H1 (cell line): ENCODE measurements at regions not wholly inside any gene's neighbourhood (a gene's known extent, or its start where the extent isn't known, plus 50 kb on each side); places are given as distances from the start of the nearest gene placed in this dataset.

ENCODE experiments used
- CEBPB ChIP-seq: IDR thresholded peaks from 2 replicates; pipeline ENCODE4 v1.6.1; 2012; ENCODE audit warnings: low read depth, low read length
- GTF2F1 ChIP-seq: IDR thresholded peaks from 2 replicates; pipeline ENCODE4 v1.6.1; 2012; ENCODE audit warnings: low read depth, low read length, improper control_type of control experiment, borderline replicate concordance
- TF ChIP-seq, protein P1 (sequence below): fragments of 300-600 bp; sonication (generic); IDR thresholded peaks from 2 replicates; pipeline ENCODE4 v1.7.1; 2012; ENCODE audit warnings: low read length, moderate library complexity, mild to moderate bottlenecking, inconsistent platforms; ENCODE audit not compliant: insufficient replicate concordance

- TF ChIP-seq, protein P1, sequence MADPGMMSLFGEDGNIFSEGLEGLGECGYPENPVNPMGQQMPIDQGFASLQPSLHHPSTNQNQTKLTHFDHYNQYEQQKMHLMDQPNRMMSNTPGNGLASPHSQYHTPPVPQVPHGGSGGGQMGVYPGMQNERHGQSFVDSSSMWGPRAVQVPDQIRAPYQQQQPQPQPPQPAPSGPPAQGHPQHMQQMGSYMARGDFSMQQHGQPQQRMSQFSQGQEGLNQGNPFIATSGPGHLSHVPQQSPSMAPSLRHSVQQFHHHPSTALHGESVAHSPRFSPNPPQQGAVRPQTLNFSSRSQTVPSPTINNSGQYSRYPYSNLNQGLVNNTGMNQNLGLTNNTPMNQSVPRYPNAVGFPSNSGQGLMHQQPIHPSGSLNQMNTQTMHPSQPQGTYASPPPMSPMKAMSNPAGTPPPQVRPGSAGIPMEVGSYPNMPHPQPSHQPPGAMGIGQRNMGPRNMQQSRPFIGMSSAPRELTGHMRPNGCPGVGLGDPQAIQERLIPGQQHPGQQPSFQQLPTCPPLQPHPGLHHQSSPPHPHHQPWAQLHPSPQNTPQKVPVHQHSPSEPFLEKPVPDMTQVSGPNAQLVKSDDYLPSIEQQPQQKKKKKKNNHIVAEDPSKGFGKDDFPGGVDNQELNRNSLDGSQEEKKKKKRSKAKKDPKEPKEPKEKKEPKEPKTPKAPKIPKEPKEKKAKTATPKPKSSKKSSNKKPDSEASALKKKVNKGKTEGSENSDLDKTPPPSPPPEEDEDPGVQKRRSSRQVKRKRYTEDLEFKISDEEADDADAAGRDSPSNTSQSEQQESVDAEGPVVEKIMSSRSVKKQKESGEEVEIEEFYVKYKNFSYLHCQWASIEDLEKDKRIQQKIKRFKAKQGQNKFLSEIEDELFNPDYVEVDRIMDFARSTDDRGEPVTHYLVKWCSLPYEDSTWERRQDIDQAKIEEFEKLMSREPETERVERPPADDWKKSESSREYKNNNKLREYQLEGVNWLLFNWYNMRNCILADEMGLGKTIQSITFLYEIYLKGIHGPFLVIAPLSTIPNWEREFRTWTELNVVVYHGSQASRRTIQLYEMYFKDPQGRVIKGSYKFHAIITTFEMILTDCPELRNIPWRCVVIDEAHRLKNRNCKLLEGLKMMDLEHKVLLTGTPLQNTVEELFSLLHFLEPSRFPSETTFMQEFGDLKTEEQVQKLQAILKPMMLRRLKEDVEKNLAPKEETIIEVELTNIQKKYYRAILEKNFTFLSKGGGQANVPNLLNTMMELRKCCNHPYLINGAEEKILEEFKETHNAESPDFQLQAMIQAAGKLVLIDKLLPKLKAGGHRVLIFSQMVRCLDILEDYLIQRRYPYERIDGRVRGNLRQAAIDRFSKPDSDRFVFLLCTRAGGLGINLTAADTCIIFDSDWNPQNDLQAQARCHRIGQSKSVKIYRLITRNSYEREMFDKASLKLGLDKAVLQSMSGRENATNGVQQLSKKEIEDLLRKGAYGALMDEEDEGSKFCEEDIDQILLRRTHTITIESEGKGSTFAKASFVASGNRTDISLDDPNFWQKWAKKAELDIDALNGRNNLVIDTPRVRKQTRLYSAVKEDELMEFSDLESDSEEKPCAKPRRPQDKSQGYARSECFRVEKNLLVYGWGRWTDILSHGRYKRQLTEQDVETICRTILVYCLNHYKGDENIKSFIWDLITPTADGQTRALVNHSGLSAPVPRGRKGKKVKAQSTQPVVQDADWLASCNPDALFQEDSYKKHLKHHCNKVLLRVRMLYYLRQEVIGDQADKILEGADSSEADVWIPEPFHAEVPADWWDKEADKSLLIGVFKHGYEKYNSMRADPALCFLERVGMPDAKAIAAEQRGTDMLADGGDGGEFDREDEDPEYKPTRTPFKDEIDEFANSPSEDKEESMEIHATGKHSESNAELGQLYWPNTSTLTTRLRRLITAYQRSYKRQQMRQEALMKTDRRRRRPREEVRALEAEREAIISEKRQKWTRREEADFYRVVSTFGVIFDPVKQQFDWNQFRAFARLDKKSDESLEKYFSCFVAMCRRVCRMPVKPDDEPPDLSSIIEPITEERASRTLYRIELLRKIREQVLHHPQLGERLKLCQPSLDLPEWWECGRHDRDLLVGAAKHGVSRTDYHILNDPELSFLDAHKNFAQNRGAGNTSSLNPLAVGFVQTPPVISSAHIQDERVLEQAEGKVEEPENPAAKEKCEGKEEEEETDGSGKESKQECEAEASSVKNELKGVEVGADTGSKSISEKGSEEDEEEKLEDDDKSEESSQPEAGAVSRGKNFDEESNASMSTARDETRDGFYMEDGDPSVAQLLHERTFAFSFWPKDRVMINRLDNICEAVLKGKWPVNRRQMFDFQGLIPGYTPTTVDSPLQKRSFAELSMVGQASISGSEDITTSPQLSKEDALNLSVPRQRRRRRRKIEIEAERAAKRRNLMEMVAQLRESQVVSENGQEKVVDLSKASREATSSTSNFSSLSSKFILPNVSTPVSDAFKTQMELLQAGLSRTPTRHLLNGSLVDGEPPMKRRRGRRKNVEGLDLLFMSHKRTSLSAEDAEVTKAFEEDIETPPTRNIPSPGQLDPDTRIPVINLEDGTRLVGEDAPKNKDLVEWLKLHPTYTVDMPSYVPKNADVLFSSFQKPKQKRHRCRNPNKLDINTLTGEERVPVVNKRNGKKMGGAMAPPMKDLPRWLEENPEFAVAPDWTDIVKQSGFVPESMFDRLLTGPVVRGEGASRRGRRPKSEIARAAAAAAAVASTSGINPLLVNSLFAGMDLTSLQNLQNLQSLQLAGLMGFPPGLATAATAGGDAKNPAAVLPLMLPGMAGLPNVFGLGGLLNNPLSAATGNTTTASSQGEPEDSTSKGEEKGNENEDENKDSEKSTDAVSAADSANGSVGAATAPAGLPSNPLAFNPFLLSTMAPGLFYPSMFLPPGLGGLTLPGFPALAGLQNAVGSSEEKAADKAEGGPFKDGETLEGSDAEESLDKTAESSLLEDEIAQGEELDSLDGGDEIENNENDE, result no peak
- TF ChIP-seq GTF2F1 (no peak), CEBPB (no peak)
- TF ChIP-seq, all 59 proteins: peak for 0
Measured at GRCh38 chr2:75432761-75433361, 127.9 kb downstream of the EVA1A start (continued).
